Choroid plexus epithelial cell (primary cell): ENCODE measurements at regions not wholly inside any gene's neighbourhood (a gene's known extent, or its start where the extent isn't known, plus 50 kb on each side); places are given as distances from the start of the nearest gene placed in this dataset.
A peak's percentile ranks its signal among the peaks of the same experiment; 100 is the strongest.
"Not testable (repeated sequence)": the region's sequence is repeated elsewhere in the genome, so short reads cannot be mapped to it uniquely, and the experiment has no call there.

Experiments used
- DNase-seq: peaks from one replicate; pipeline ENCODE4 v3.0.0-alpha.2; 2010; ENCODE audit warnings: low read depth
- H3K4me3 ChIP-seq: 2 replicates; pipeline ENCODE4 v1.5.1; 2011; ENCODE audit warnings: low read depth, mild to moderate bottlenecking, control low read depth, low read length, moderate library complexity
- TF ChIP-seq, protein P1 (sequence below): conservative IDR thresholded peaks from 2 replicates; pipeline ENCODE4 v1.5.1; 2011; ENCODE audit warnings: low read depth, mild to moderate bottlenecking, control low read depth, inconsistent platforms, low read length, moderate library complexity

- DNase-seq: peak; percentile 50
- H3K4me3 ChIP-seq: no peak overlapping the region
These were observed 152.4 kb upstream of the DPH6 start for GRCh38 chr15:35698331-35698730.

DNA sequence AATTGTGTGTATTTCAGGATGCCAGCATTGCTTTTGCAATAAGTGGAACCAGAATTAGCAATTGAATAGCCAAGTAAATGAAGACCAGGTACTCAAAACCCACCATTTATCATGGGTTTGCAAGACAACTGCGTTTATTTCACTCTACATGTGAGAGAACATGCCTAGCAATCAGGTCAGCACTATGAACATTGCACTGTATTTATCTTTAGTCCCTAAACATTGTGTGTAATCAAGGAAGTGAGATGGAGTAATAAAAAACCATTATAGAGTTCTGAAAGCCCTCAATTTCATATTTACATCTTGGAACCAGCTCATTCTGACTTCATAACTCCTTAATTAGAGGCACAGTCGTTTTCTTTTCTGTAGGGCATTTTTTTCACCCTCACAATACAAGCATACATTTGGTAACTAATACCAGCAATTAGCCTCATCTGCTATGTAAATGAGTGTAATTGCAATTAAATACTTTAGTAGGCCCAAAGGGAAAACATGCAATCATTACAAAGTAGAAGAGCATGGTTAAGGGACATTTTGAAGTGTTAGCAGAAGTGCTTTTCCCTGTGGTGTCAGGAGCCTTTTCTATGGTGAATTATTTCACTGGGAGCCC lies 153.1 kb upstream of the DPH6 start:
- no peak for DNase-seq
- TF ChIP-seq, protein P1, sequence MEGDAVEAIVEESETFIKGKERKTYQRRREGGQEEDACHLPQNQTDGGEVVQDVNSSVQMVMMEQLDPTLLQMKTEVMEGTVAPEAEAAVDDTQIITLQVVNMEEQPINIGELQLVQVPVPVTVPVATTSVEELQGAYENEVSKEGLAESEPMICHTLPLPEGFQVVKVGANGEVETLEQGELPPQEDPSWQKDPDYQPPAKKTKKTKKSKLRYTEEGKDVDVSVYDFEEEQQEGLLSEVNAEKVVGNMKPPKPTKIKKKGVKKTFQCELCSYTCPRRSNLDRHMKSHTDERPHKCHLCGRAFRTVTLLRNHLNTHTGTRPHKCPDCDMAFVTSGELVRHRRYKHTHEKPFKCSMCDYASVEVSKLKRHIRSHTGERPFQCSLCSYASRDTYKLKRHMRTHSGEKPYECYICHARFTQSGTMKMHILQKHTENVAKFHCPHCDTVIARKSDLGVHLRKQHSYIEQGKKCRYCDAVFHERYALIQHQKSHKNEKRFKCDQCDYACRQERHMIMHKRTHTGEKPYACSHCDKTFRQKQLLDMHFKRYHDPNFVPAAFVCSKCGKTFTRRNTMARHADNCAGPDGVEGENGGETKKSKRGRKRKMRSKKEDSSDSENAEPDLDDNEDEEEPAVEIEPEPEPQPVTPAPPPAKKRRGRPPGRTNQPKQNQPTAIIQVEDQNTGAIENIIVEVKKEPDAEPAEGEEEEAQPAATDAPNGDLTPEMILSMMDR: no peak
- H3K4me3 ChIP-seq: no peak overlapping the region

More at GRCh38 chr15:35698331-35698730, 152.4 kb upstream of the DPH6 start:
- TF ChIP-seq, protein P1: no peak

DNA sequence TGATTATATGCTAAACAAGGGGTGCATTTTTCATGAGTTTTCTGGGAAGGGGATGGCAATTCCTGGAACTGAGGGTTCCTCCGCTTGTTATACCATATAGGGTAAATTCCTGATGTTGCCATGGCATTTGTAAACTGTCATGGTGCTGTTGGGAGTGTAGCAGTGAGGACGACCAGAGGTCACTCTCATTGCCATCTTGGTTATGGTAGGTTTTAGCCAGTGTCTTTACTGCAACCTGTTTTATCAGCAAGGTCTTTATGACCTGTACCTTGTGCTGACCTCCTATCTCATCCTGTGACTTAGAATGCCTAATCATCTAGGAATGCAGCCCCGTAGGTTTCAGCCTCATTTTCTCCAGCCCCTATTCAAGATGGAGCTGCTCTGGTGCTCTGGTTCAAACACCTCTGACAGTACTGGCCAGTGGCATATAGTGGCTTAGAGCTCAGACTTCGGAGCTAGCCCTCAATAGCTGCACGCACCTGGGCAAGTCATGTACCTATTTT lies 154.2 kb upstream of the DPH6 start:
- H3K4me3 ChIP-seq: not testable (repeated sequence)

DNA sequence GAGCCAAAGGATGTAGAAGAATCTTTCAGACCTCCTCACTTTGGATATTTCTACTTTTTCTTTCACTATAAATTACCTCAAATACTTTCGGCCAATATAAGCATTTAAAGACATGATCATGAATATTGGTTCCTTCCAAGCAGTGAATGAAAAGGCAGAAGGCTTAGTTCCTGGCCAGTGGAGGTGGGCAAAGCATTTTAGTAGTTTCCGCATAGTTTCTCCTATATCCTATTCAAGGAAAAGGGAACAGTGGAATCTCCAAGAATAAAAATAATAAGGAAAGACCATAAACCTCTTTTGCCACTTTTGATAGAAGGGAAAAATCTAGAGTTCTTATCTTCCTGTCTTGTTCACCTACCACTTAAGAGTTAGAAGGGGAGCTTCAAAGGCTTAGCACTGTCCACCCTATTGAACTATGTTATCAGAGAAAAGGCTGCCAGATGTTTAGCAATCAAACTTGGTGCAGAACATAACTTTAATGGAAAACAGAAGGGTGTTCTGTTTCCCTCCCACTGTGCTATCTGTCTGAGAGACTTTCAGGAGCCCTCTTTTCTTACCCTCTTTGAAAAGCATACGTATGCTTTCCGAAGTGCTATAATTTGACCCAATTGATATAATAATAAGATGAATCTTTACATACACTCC lies 155.6 kb upstream of the DPH6 start:
- TF ChIP-seq, protein P1: no peak
- H3K4me3 ChIP-seq: no peak overlapping the region
- no peak for DNase-seq

More for the DNA sequence above, 154.2 kb upstream of the DPH6 start:
- DNase-seq: not testable (repeated sequence)

GRCh38 chr15:35702946-35703495 lies 157.1 kb upstream of the DPH6 start:
- H3K4me3 ChIP-seq: no peak overlapping the region
- TF ChIP-seq, protein P1: no peak
- DNase-seq: no peak

- DNase-seq: no peak
- TF ChIP-seq, protein P1: no peak
- H3K4me3 ChIP-seq: no peak overlapping the region
These were observed 159.3 kb upstream of the DPH6 start for GRCh38 chr15:35705030-35705883.
